ENCODE measurements at regions not wholly inside any gene's neighbourhood (a gene's known extent, or its start where the extent isn't known, plus 50 kb on each side); places are given as distances from the start of the nearest gene placed in this dataset.

DNA sequence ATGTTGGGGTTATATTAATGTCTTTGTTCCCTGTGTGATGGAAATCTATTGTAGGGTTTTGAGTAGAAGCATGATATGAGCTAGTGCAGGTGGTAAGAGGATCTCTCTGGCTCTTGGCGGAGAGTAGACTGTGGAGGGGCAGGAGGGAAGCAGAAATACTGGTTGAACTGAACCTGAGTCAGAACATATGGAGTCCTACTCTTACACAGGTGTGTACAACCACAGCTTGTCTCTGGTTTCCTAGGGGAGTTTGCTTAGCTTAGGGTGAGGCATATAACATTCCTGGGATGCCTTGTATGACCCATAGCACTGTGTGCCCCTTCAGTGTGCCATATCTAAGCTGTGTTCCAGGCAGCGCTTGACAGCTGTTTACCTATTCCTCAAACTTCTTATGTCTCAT lies 97.3 kb upstream of the GCFC2 start (continued):
- TF ChIP-seq SP1 (CRISPR knock-in tag; conservative IDR thresholded peaks at IDR 0.05), result no peak
- no peak for TF ChIP-seq NFE2L1 (CRISPR knock-in tag; IDR thresholded peaks at IDR 0.05)
- no peak for TF ChIP-seq USF2 (CRISPR knock-in tag; IDR thresholded peaks at IDR 0.05)
- no peak for TF ChIP-seq RORB (CRISPR knock-in tag; IDR thresholded peaks at IDR 0.05)
- TF ChIP-seq ZNF671 (CRISPR knock-in tag; IDR thresholded peaks at IDR 0.05), result no peak
- no peak for TF ChIP-seq ZNF263 (CRISPR knock-in tag; IDR thresholded peaks at IDR 0.05; ENCODE audit: low read depth)
- no peak for TF ChIP-seq PRRX2 (CRISPR knock-in tag; IDR thresholded peaks at IDR 0.05)
- TF ChIP-seq MYBL2 (CRISPR knock-in tag; IDR thresholded peaks at IDR 0.05), result no peak

DNA sequence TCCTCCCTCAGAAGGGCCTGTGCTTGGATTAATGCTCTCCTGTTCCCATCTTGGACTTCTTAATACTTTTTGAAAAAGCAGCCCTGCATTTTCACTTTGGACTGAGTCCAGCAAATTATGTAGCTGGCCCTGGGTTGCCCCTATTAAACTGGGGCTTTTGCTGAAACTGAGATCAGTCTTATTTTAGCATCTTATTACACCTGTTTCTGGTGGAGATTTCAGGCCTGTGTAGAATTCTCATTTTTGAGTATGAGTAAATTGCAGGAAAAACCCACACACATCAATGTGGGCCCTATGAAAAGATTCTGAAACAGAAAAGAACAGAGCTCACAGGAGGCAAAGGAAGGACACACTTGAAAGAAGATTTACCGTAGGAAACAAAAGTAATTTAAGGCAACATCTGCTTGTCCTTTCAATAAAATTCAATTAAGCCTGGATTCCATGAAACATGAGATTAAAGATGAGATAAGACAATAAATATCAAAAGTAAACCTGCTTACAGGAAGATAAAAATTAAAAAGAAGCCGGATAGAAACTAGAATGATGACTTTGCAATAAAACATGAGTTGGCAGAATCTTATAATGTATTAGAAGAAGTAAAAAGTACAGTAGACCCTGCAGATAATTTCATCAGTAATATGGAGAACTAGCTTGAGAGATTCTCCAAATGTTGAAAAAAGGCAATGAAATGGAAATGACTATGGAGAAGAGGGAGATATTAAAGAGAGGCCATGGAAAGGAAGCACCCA lies 90.7 kb upstream of the GCFC2 start:
- Mint-ChIP-seq H3K4me3 (no peak overlapping the region), H3K4me1 (peaks cover 10% of the 10 kb centered on the region), H3K27me3 (ENCODE audit: low read depth) (peaks cover 8% of the 10 kb centered on the region), H3K27ac (no peak overlapping the region), H3K36me3 (no peaks in the 10 kb centered on the region), H3K9me3 (no peaks in the 10 kb centered on the region)
- POLR2A ChIA-PET, result no interaction called here
- ATAC-seq (no peak), DNase-seq (ENCODE audit: low spot score) (no peak)
- TF ChIP-seq IRF2 (CRISPR knock-in tag; IDR thresholded peaks at IDR 0.05; ENCODE audit: borderline replicate concordance, low read depth) (no peak), NFATC4 (CRISPR knock-in tag; IDR thresholded peaks at IDR 0.05) (no peak), USF2 (CRISPR knock-in tag; IDR thresholded peaks at IDR 0.05) (no peak), ATF6 (CRISPR knock-in tag; IDR thresholded peaks at IDR 0.05) (no peak), ZNF281 (CRISPR knock-in tag; IDR thresholded peaks at IDR 0.05) (no peak), ZNF263 (CRISPR knock-in tag; IDR thresholded peaks at IDR 0.05; ENCODE audit: low read depth) (no peak), RORB (CRISPR knock-in tag; IDR thresholded peaks at IDR 0.05) (no peak)
- CTCF ChIA-PET, result no interaction called here

DNA sequence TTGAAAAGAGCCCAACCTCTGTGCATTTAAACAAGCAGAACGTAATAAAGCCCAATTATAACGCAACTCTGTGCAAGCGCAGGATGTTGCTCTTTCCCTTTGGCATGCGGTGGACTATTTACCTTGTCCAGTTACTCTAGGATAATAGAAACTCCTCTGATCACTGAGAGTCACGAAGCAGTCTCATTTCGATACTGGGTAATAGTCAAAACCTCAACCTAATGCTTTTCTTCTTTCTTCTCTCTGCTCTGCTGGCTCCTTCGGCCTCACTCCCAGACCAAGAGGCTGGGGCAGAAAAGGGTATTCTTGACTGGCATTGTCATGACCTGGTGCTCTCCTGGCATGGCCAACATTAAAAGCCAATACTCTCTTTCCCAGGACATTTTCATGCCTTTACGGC lies 89.7 kb upstream of the GCFC2 start:
- Mint-ChIP-seq H3K27ac (no peak overlapping the region), H3K4me1 (peaks cover 10% of the 10 kb centered on the region), H3K27me3 (ENCODE audit: low read depth) (peaks cover 8% of the 10 kb centered on the region), H3K9me3 (no peaks in the 10 kb centered on the region), H3K4me3 (no peak overlapping the region), H3K36me3 (no peaks in the 10 kb centered on the region)
- POLR2A ChIA-PET, result no interaction called here
- DNase-seq (ENCODE audit: low spot score) (no peak), ATAC-seq (no peak)
- TF ChIP-seq, protein P1, sequence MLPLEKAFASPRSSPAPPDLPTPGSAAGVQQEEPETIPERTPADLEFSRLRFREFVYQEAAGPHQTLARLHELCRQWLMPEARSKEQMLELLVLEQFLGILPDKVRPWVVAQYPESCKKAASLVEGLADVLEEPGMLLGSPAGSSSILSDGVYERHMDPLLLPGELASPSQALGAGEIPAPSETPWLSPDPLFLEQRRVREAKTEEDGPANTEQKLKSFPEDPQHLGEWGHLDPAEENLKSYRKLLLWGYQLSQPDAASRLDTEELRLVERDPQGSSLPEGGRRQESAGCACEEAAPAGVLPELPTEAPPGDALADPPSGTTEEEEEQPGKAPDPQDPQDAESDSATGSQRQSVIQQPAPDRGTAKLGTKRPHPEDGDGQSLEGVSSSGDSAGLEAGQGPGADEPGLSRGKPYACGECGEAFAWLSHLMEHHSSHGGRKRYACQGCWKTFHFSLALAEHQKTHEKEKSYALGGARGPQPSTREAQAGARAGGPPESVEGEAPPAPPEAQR (CRISPR knock-in tag; IDR thresholded peaks at IDR 0.05), result no peak
- TF ChIP-seq SP1 (CRISPR knock-in tag; conservative IDR thresholded peaks at IDR 0.05), result no peak
- TF ChIP-seq NR3C1 (CRISPR knock-in tag; conservative IDR thresholded peaks at IDR 0.05; ENCODE audit: low read depth), result no peak
- no peak for TF ChIP-seq ZNF396 (CRISPR knock-in tag; IDR thresholded peaks at IDR 0.05; ENCODE audit: borderline replicate concordance)
- no peak for TF ChIP-seq RORB (CRISPR knock-in tag; IDR thresholded peaks at IDR 0.05)
- TF ChIP-seq, protein P2, sequence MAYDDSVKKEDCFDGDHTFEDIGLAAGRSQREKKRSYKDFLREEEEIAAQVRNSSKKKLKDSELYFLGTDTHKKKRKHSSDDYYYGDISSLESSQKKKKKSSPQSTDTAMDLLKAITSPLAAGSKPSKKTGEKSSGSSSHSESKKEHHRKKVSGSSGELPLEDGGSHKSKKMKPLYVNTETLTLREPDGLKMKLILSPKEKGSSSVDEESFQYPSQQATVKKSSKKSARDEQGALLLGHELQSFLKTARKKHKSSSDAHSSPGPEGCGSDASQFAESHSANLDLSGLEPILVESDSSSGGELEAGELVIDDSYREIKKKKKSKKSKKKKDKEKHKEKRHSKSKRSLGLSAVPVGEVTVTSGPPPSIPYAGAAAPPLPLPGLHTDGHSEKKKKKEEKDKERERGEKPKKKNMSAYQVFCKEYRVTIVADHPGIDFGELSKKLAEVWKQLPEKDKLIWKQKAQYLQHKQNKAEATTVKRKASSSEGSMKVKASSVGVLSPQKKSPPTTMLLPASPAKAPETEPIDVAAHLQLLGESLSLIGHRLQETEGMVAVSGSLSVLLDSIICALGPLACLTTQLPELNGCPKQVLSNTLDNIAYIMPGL (CRISPR knock-in tag; IDR thresholded peaks at IDR 0.05), result no peak
- CTCF ChIA-PET, result no interaction called here
